Natural killer cell (primary cell): ENCODE measurements at regions not wholly inside any gene's neighbourhood (a gene's known extent, or its start where the extent isn't known, plus 50 kb on each side); places are given as distances from the start of the nearest gene placed in this dataset.

Experiments
- ATAC-seq, 3 donors: fragments of 150-1000 bp in 2 of 3; fragments of 200-7000 bp in 1 of 3; cut with Tn5 transposase; 1 replicate in 1 of 3; 2 replicates in 2 of 3; pipeline ENCODE4 v1.10.0; 2021; ENCODE audit warnings: mild to moderate bottlenecking in 2 of 3, moderate library complexity in 2 of 3
- DNase-seq, 2 donors: peaks; one replicate each; pipeline versions ENCODE4 v3.0.0 to v3.0.0-alpha.2; 2013 to 2021; ENCODE audit warnings: mixed read lengths in 1 of 2
- H3K27ac ChIP-seq: one replicate; pipeline ENCODE4 v1.5.1; 2013; ENCODE audit warnings: mild to moderate bottlenecking, low read length
- H3K27me3 ChIP-seq: one replicate; pipeline ENCODE4 v1.6.1; 2013; ENCODE audit warnings: low read length; ENCODE audit not compliant: control insufficient read depth, insufficient read depth
- H3K36me3 ChIP-seq: one replicate; pipeline ENCODE4 v1.6.1; 2013; ENCODE audit warnings: low read length; ENCODE audit not compliant: control insufficient read depth, insufficient read depth
- H3K4me1 ChIP-seq: one replicate; pipeline ENCODE4 v1.6.1; 2013; ENCODE audit warnings: low read length; ENCODE audit not compliant: control insufficient read depth, insufficient read depth
- H3K4me3 ChIP-seq: one replicate; pipeline ENCODE4 v1.5.1; 2013; ENCODE audit warnings: low read length
- H3K9me3 ChIP-seq: one replicate; pipeline ENCODE4 v1.6.1; 2013; ENCODE audit warnings: low read length; ENCODE audit not compliant: control insufficient read depth, insufficient read depth
- H3K27ac Mint-ChIP-seq, 2 donors: one replicate each; pipeline ENCODE4 v1.8.0; 2022; ENCODE audit warnings: mild to moderate bottlenecking in 2 of 2, mixed read lengths in 2 of 2, moderate library complexity in 1 of 2
- H3K27me3 Mint-ChIP-seq, 2 donors: one replicate each; pipeline ENCODE4 v1.8.0; 2022; ENCODE audit warnings: low read depth in 2 of 2, mixed read lengths in 2 of 2
- H3K36me3 Mint-ChIP-seq: one replicate; pipeline ENCODE4 v1.8.0; 2022; ENCODE audit warnings: mixed read lengths
- H3K4me1 Mint-ChIP-seq, 2 donors: one replicate each; pipeline ENCODE4 v1.8.0; 2022; ENCODE audit warnings: mixed read lengths in 2 of 2
- H3K4me3 Mint-ChIP-seq: one replicate; pipeline ENCODE4 v1.8.0; 2022; ENCODE audit warnings: mild to moderate bottlenecking, moderate library complexity, mixed read lengths
- H3K9me3 Mint-ChIP-seq, 2 donors: one replicate each; pipeline ENCODE4 v1.8.0; 2022; ENCODE audit warnings: mixed read lengths in 2 of 2
- CTCF ChIP-seq: fragments of 200-600 bp; IDR thresholded peaks from one replicate; pipeline ENCODE4 v1.8.0; 2022; ENCODE audit warnings: antibody characterized with exemption
- WGBS: methylation state at CpG from one replicate; pipeline ENCODE4 v1.1.7; 2013; ENCODE audit warnings: missing lambda C conversion rate; ENCODE audit not compliant: insufficient coverage; 5-methylcytosine and 5-hydroxymethylcytosine counted together
- intact Hi-C: fragments of 100-400 bp; cut with micrococcal nuclease; formaldehyde crosslinking; loops from one replicate; pipeline ENCODE4 v1.14.2; 2022

DNA sequence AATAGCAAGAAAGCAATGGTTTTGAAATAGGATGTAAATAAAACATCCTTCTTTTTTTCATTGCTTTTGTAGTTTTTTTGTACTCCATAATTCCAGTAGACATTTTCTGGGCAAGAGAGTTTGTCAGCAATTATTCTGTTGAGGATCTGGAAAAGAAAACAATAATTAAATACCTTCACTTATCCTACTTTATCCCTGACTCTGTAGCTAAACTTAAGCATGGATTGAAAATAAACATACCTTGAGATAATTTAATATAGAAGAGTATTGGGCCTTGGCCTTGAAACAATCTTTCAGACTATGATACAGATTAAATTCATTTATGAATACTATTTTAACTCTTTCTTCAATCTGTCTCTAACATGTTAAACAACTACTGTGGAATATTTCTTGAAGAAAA lies 321.2 kb downstream of the CHRM3 start:
- no peak overlapping the region for H3K4me3 Mint-ChIP-seq
- no peak overlapping the region for H3K27ac Mint-ChIP-seq
- peaks cover 5 to 10% of the 10 kb centered on the region in 2 donors for H3K4me1 Mint-ChIP-seq
- no peak for DNase-seq
- H3K27me3 ChIP-seq, result no peaks in the 10 kb centered on the region
- TF ChIP-seq CTCF, result no peak
- no peak overlapping the region for H3K4me3 ChIP-seq
- H3K36me3 Mint-ChIP-seq, result no peaks in the 10 kb centered on the region
- intact Hi-C loops, result no loop called here
- H3K9me3 ChIP-seq, result no peaks in the 10 kb centered on the region
- no peaks in the 10 kb centered on the region for H3K27me3 Mint-ChIP-seq
- H3K36me3 ChIP-seq, result no peaks in the 10 kb centered on the region
- H3K27ac ChIP-seq, result no peak overlapping the region
- no peaks in the 10 kb centered on the region for H3K4me1 ChIP-seq
- no peaks in the 10 kb centered on the region for H3K9me3 Mint-ChIP-seq
- no peak for ATAC-seq

GRCh38 chr1:239708622-239709021 lies 322.3 kb downstream of the CHRM3 start:
- H3K27ac Mint-ChIP-seq, result peak overlapping the region in 1 of 2 donors; percentile 11
- H3K4me3 Mint-ChIP-seq, result no peak overlapping the region
- no CpG with 5 or more reads among the region's 1 CpG for WGBS
- no peak overlapping the region for H3K4me3 ChIP-seq
- intact Hi-C loops, result no loop called here
- H3K4me1 ChIP-seq, result no peaks in the 10 kb centered on the region
- no peaks in the 10 kb centered on the region for H3K36me3 ChIP-seq
- no peaks in the 10 kb centered on the region for H3K9me3 Mint-ChIP-seq
- H3K9me3 ChIP-seq, result no peaks in the 10 kb centered on the region
- no peaks in the 10 kb centered on the region for H3K27me3 ChIP-seq
- H3K27ac ChIP-seq, result no peak overlapping the region
- H3K27me3 Mint-ChIP-seq, result no peaks in the 10 kb centered on the region
- H3K4me1 Mint-ChIP-seq, result peaks cover 5 to 10% of the 10 kb centered on the region in 2 donors
- DNase-seq, result no peak
- no peaks in the 10 kb centered on the region for H3K36me3 Mint-ChIP-seq
- ATAC-seq, result no peak
- TF ChIP-seq CTCF, result no peak

GRCh38 chr1:239711768-239712167 lies 325.4 kb downstream of the CHRM3 start:
- Mint-ChIP-seq H3K36me3 (no peaks in the 10 kb centered on the region), H3K27ac (no peak overlapping the region)

More at GRCh38 chr1:239711768-239712167, 325.4 kb downstream of the CHRM3 start:
- DNase-seq (no peak), ATAC-seq (no peak)
- Histone ChIP-seq H3K4me1 (no peaks in the 10 kb centered on the region), H3K27me3 (no peaks in the 10 kb centered on the region), H3K9me3 (no peaks in the 10 kb centered on the region), H3K36me3 (no peaks in the 10 kb centered on the region), H3K27ac (no peak overlapping the region), H3K4me3 (no peak overlapping the region)
- H3K27me3 Mint-ChIP-seq, result no peaks in the 10 kb centered on the region
- 95% methylated on average over 1 of the region's 1 CpG for WGBS
- H3K4me3 Mint-ChIP-seq, result no peak overlapping the region
- peaks cover 5 to 10% of the 10 kb centered on the region in 2 donors for H3K4me1 Mint-ChIP-seq
- no peak for TF ChIP-seq CTCF
- intact Hi-C loops, result no loop called here
- H3K9me3 Mint-ChIP-seq, result no peaks in the 10 kb centered on the region
